ENCODE measurements at regions not wholly inside any gene's neighbourhood (a gene's known extent, or its start where the extent isn't known, plus 50 kb on each side); places are given as distances from the start of the nearest gene placed in this dataset.
A peak's percentile ranks its signal among the peaks of the same experiment; 100 is the strongest.

DNA sequence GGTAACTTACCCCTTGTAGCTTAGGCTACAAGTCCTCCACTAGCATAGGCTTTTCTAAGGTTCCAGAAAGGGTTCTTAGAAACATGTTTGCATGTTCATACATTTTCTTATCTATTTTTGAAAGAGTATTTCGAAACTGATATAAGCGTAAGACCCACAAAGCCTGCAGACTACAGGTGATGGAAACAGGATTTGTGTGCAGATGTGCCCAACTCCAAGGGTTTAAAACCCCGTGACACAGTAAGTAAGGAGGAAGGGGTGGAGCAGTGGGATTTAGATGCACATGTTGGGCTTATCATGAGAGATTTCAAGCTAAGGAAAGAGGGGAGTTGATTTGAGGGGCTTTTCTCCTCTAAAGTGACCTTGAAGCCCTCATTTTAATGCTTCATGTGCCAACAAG lies 164.7 kb downstream of the LTN1 start:
- ChIA-PET POLR2A (no interaction called here), CTCF (no interaction called here)
- DNase-seq (ENCODE audit: extremely low spot score) = no peak
- TF ChIP-seq ARNT (IDR thresholded peaks at IDR 0.05) (no peak), TARDBP (IDR thresholded peaks at IDR 0.05) (no peak), HDGF (IDR thresholded peaks at IDR 0.05; ENCODE audit: borderline replicate concordance) (no peak), BHLHE40 (IDR thresholded peaks at IDR 0.05; ENCODE audit: borderline replicate concordance) (no peak), FOXK2 (IDR thresholded peaks at IDR 0.05) (no peak)
- TF ChIP-seq, protein P1, sequence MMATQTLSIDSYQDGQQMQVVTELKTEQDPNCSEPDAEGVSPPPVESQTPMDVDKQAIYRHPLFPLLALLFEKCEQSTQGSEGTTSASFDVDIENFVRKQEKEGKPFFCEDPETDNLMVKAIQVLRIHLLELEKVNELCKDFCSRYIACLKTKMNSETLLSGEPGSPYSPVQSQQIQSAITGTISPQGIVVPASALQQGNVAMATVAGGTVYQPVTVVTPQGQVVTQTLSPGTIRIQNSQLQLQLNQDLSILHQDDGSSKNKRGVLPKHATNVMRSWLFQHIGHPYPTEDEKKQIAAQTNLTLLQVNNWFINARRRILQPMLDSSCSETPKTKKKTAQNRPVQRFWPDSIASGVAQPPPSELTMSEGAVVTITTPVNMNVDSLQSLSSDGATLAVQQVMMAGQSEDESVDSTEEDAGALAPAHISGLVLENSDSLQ (IDR thresholded peaks at IDR 0.05) = no peak

DNA sequence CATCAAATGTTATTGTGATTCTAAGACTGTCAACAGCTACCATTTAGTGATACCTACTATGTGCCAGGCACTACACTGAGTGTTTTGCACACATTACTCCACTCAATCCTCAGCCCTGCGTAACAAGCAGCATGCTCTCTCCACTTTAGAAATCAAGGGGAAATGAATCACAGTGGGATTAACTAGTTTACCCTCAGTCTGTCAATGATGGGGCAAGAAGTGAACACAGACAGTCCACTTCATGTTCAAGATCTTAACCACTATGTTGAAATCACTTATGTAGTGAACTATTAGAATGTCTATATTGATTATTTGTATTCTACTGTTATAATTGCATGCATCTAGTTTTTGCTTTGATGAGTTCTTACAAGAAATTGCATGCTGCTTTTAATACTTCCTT lies 165.3 kb downstream of the LTN1 start:
- TF ChIP-seq CTBP1 (IDR thresholded peaks at IDR 0.05; ENCODE audit: borderline replicate concordance) (no peak), LEF1 (IDR thresholded peaks at IDR 0.05; ENCODE audit: borderline replicate concordance) (no peak), SP1 (IDR thresholded peaks at IDR 0.05) (no peak), FOXK2 (IDR thresholded peaks at IDR 0.05) (no peak), ZNF384 (IDR thresholded peaks at IDR 0.05) (no peak), ELF4 (IDR thresholded peaks at IDR 0.05) (no peak), BHLHE40 (IDR thresholded peaks at IDR 0.05; ENCODE audit: borderline replicate concordance) (no peak)
- ChIA-PET POLR2A (no interaction called here), CTCF (no interaction called here)
- no peak for DNase-seq (ENCODE audit: extremely low spot score)

DNA sequence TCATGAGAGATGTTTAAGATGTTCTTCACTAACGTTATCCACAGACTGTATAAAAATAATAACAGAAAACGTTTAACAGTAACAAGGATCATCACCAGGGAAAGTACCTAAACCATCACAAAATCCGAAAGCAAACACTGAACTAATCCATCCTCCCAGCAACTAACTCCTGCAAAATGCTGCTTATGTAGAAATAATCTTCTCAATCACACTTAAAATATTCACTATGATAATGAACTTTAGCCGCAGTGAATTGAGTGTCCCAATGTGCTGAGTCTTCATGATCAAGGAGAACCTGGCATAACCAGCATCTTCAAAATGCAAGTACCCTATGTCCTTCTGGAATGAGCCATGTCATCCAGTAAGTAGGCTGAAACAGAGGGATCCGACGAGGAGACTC lies 166.1 kb downstream of the LTN1 start:
- ChIA-PET CTCF (interaction anchor here (1.0 kb wide), 1 partner anchor 31 kb away, joined by 3 read pairs; no protein-coding TSS in a partner anchor), POLR2A (no interaction called here)

DNA sequence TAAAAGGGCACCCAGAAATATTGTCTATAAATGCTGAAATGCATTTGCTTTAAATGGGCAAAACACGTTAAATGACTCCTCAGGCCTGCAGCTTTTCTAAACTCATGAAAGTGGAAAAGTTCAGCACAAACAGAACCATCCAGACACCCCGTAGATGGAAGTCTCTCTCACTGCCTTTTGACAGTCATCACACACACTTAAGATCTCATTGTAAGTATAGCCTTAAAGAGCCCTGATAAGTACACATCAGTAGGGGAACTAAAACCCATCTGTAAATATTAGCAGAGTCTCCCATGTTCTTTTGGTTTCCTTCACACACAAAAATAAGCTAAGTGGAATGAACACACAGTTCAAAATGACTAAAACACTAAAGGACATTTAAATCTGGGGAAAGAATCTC lies 166.7 kb downstream of the LTN1 start:
- DNase-seq (ENCODE audit: extremely low spot score) = no peak
- TF ChIP-seq FOXM1 (IDR thresholded peaks at IDR 0.05; ENCODE audit: borderline replicate concordance) = no peak
- no peak for TF ChIP-seq HDGF (IDR thresholded peaks at IDR 0.05; ENCODE audit: borderline replicate concordance)
- TF ChIP-seq TARDBP (IDR thresholded peaks at IDR 0.05) = no peak
- TF ChIP-seq, protein P1 (IDR thresholded peaks at IDR 0.05) = no peak
- no peak for TF ChIP-seq BHLHE40 (IDR thresholded peaks at IDR 0.05; ENCODE audit: borderline replicate concordance)
- TF ChIP-seq NFRKB (IDR thresholded peaks at IDR 0.05) = no peak
- no peak for TF ChIP-seq CTBP1 (IDR thresholded peaks at IDR 0.05; ENCODE audit: borderline replicate concordance)
- TF ChIP-seq L3MBTL2 (conservative IDR thresholded peaks at IDR 0.05) = no peak
- TF ChIP-seq FOXK2 (IDR thresholded peaks at IDR 0.05) = no peak
- no peak for TF ChIP-seq ZNF384 (IDR thresholded peaks at IDR 0.05)
- no peak for TF ChIP-seq LEF1 (IDR thresholded peaks at IDR 0.05; ENCODE audit: borderline replicate concordance)
- TF ChIP-seq SUZ12 (IDR thresholded peaks at IDR 0.05) = no peak
- TF ChIP-seq FOXA1 (IDR thresholded peaks at IDR 0.05) = no peak
- no peak for TF ChIP-seq ELF4 (IDR thresholded peaks at IDR 0.05)
- no peak for TF ChIP-seq ARNT (IDR thresholded peaks at IDR 0.05)
- TF ChIP-seq SP1 (IDR thresholded peaks at IDR 0.05) = no peak
- ChIA-PET POLR2A (no interaction called here), CTCF (interaction anchor here (1.0 kb wide), 1 partner anchor 32 kb away, joined by 3 read pairs; no protein-coding TSS in a partner anchor)

More for the DNA sequence above, 166.1 kb downstream of the LTN1 start:
- no peak for TF ChIP-seq HDGF (IDR thresholded peaks at IDR 0.05; ENCODE audit: borderline replicate concordance)
- DNase-seq (ENCODE audit: extremely low spot score) = no peak

DNA sequence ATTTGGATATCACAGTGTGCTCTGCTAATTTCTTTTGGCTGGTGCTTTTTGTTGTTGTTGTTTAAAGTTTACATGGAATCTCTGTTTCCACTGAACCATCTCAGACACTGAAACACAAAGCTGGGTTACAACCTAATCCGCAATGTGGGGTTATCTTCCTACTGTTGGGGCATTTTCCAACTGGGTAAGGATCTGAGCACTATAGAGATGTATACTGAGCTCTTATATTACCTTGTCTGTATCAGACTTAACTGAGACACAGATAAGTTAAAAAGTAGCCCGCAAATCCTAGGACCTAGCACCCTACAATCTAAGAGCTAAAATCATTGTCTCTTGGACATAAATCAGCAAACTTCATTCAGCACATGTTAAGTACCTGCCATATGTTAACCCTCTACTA lies 169.2 kb downstream of the LTN1 start:
- no peak for TF ChIP-seq FOXM1 (IDR thresholded peaks at IDR 0.05; ENCODE audit: borderline replicate concordance)
- TF ChIP-seq CTBP1 (IDR thresholded peaks at IDR 0.05; ENCODE audit: borderline replicate concordance) = no peak
- TF ChIP-seq LEF1 (IDR thresholded peaks at IDR 0.05; ENCODE audit: borderline replicate concordance) = no peak
- TF ChIP-seq FOXK2 (IDR thresholded peaks at IDR 0.05) = no peak
- no peak for TF ChIP-seq HDGF (IDR thresholded peaks at IDR 0.05; ENCODE audit: borderline replicate concordance)
- no peak for TF ChIP-seq TARDBP (IDR thresholded peaks at IDR 0.05)
- no peak for TF ChIP-seq FOXA1 (IDR thresholded peaks at IDR 0.05)
- TF ChIP-seq ZNF384 (IDR thresholded peaks at IDR 0.05) = no peak
- no peak for TF ChIP-seq SUZ12 (IDR thresholded peaks at IDR 0.05)
- no peak for TF ChIP-seq SP1 (IDR thresholded peaks at IDR 0.05)
- no peak for TF ChIP-seq ARNT (IDR thresholded peaks at IDR 0.05)
- no peak for TF ChIP-seq BHLHE40 (IDR thresholded peaks at IDR 0.05; ENCODE audit: borderline replicate concordance)
- TF ChIP-seq NFRKB (IDR thresholded peaks at IDR 0.05) = no peak
- no peak for TF ChIP-seq ELF4 (IDR thresholded peaks at IDR 0.05)
- DNase-seq (ENCODE audit: extremely low spot score) = no peak
- CTCF ChIA-PET = no interaction called here
- POLR2A ChIA-PET = no interaction called here

DNA sequence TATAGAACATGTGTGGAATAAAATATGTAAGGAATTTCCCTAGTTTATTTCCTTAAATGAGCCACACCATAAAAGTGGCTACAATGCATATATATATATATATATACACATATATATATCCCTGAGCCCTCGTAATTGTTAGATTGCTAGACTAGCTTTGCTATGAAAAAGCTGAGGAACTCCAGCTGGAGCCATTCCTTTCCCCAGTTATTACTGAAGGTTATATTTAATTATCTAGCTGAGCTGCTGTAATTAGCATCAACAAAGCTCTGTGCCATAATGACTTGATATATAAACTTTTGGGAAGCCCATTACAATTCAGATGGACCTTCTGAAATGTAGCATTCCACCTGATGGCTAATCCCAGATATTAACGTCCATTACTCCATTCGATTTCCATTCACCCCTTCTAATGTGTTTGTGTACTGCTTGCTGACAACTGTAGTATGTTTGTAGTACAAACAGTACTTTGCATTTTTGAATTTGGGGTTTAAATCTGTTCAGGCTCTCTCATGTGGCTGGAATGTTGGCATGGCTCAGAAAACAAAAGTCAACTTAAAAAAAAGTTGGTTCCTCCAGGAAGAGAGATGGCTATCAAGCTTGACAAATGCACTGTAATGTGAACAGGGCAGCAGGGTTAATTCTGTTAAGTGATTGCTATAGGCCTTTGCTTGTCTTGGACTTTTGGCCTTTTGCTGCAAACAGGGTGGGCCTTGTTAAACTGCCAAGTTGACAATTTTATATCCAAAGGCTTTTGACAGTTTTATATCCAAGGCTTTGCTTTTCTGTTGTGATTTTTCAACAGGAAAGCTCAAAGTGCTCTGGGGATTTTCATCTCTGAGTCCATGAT lies 170.0 kb downstream of the LTN1 start:
- TF ChIP-seq ARNT (IDR thresholded peaks at IDR 0.05) = no peak
- TF ChIP-seq ZNF384 (IDR thresholded peaks at IDR 0.05) = peak; percentile 84
- TF ChIP-seq, protein P1 (IDR thresholded peaks at IDR 0.05) = peak; percentile 95
- peak; percentile 39; the same call in 1 of the 2 replicates for TF ChIP-seq FOXM1 (IDR thresholded peaks at IDR 0.05; ENCODE audit: borderline replicate concordance)
- TF ChIP-seq NFRKB (IDR thresholded peaks at IDR 0.05) = no peak
- TF ChIP-seq SUZ12 (IDR thresholded peaks at IDR 0.05) = no peak
- TF ChIP-seq FOXA1 (IDR thresholded peaks at IDR 0.05) = peak; percentile 88
- peak; percentile 87; the same call in 1 of the 2 replicates for TF ChIP-seq CTBP1 (IDR thresholded peaks at IDR 0.05; ENCODE audit: borderline replicate concordance)
- 0 out of 2 replicates have a peak, but pooled peaks have one; percentile 84 for TF ChIP-seq LEF1 (IDR thresholded peaks at IDR 0.05; ENCODE audit: borderline replicate concordance)
- ChIA-PET POLR2A (no interaction called here), CTCF (no interaction called here)
- DNase-seq (ENCODE audit: extremely low spot score) = peak; percentile 59

Measured in HEK293T (cell line).